K562 (cell line): ENCODE measurements at regions not wholly inside any gene's neighbourhood (a gene's known extent, or its start where the extent isn't known, plus 50 kb on each side); places are given as distances from the start of the nearest gene placed in this dataset.

Experiments used
- ATAC-seq: fragments of 200-7000 bp; cut with Tn5 transposase; 3 replicates; pipeline ENCODE4 v1.9.1; 2020; ENCODE audit warnings: moderate library complexity
- BruUV-seq: library from RNA; stranded (reverse); fragments of 400-500 nt; replicated peaks from 2 replicates; lab custom pipeline; 2021; lab: Mats Ljungman, UMichigan
- CTCF ChIA-PET: fragments of 300-600 bp; formaldehyde crosslinking; extraction: SDS; loops from one replicate; lab custom pipeline; 2021; ENCODE audit warnings: low intra/inter-chr PET ratio; lab: Yijun Ruan, JAX
- POLR2A ChIA-PET: fragments of 300-600, 350-650 bp; sonication (Branson Sonifier 250); formaldehyde crosslinking; extraction: SDS; loops from one replicate; lab custom pipeline; 2021; ENCODE audit warnings: antibody characterized with exemption, inconsistent platforms; lab: Yijun Ruan, JAX
- DNase-seq, 4 experiments: peaks; one replicate each; pipeline versions ENCODE4 v3.0.0 to v3.0.0-alpha.2; 2011 to 2018; ENCODE audit warnings: low spot score in 3 of 4, mixed read lengths in 3 of 4; ENCODE audit errors: extremely low read depth in 1 of 4
- FAIRE-seq: peaks from 2 replicates; lab custom pipeline; 2011; peaks lifted over from hg19 to GRCh38; lab: Jason Lieb, UNC
- H2AFZ ChIP-seq: 2 replicates; pipeline ENCODE4 v1.6.0; 2011; ENCODE audit warnings: low read depth, low read length, control low read depth, inconsistent platforms
- H3K27ac ChIP-seq: fragments of 200-600 bp; 3 replicates; pipeline ENCODE4 v1.8.0; 2011; ENCODE audit warnings: low read depth, mild to moderate bottlenecking, control low read depth, inconsistent platforms, low read length, moderate library complexity, mixed read lengths; ENCODE audit errors: extremely low read depth
- H3K27me3 ChIP-seq, 2 experiments: fragments of 300-600 bp in 1 of 2; 2 replicates in 1 of 2; 3 replicates in 1 of 2; pipeline versions ENCODE4 v1.6.0 to v1.8.0; 2011; ENCODE audit warnings: inconsistent platforms in 2 of 2, low read length in 2 of 2, mild to moderate bottlenecking in 1 of 2, mixed read lengths in 1 of 2, moderate library complexity in 1 of 2; ENCODE audit not compliant: control insufficient read depth in 2 of 2, insufficient read depth in 2 of 2
- H3K36me3 ChIP-seq: fragments of 300-600 bp; 3 replicates; pipeline ENCODE4 v1.8.0; 2011; ENCODE audit warnings: mild to moderate bottlenecking, low read length, inconsistent platforms; ENCODE audit not compliant: control insufficient read depth, insufficient read depth
- H3K4me1 ChIP-seq, 2 experiments: fragments of 200-600 bp in 1 of 2; replicated peaks in 1 of 2; 2 replicates in 1 of 2; 3 replicates in 1 of 2; pipeline versions ENCODE4 v1.5.1 to v1.8.0; 2011; ENCODE audit warnings: inconsistent platforms in 2 of 2, low read length in 2 of 2, mild to moderate bottlenecking in 1 of 2, mixed read lengths in 1 of 2, moderate library complexity in 1 of 2; ENCODE audit not compliant: control insufficient read depth in 2 of 2, insufficient read depth in 2 of 2
- H3K4me2 ChIP-seq: 2 replicates; pipeline ENCODE4 v1.6.1; 2011; ENCODE audit warnings: low read length, control low read depth, inconsistent platforms, mixed read lengths; ENCODE audit not compliant: insufficient read depth
- H3K4me3 ChIP-seq: fragments of 200-600 bp; sonication (generic), shearing (Covaris generic); 2 replicates; pipeline ENCODE4 v1.5.1; 2016; ENCODE audit warnings: control low read depth, inconsistent platforms
- H3K79me2 ChIP-seq: fragments of 200-600 bp; 3 replicates; pipeline ENCODE4 v1.8.0; 2011; ENCODE audit warnings: low read length, inconsistent platforms; ENCODE audit not compliant: control insufficient read depth, insufficient read depth
- H3K9ac ChIP-seq, 2 experiments: 2 replicates each; pipeline versions ENCODE4 v1.6.0 to v1.6.1; 2011; ENCODE audit warnings: low read depth in 2 of 2, low read length in 2 of 2, control low read depth in 1 of 2, inconsistent platforms in 1 of 2, mild to moderate bottlenecking in 1 of 2, mixed read lengths in 1 of 2; ENCODE audit not compliant: insufficient read depth in 1 of 2
- H3K9me1 ChIP-seq: one replicate; pipeline ENCODE4 v1.6.0; 2011; ENCODE audit warnings: inconsistent platforms, mild to moderate bottlenecking, low read length, moderate library complexity; ENCODE audit not compliant: control insufficient read depth, insufficient read depth
- H3K9me3 ChIP-seq: replicated peaks from 2 replicates; pipeline ENCODE4 v1.5.1; 2011; ENCODE audit warnings: low read depth, low read length, inconsistent platforms; ENCODE audit not compliant: control insufficient read depth, insufficient read depth
- H4K20me1 ChIP-seq: replicated peaks from 2 replicates; pipeline ENCODE4 v1.6.1; 2011; ENCODE audit warnings: low read length, inconsistent platforms, mixed read lengths; ENCODE audit not compliant: control insufficient read depth, insufficient read depth
- DEAF1 ChIP-seq: fragments of 450-650 bp; formaldehyde crosslinking; IDR thresholded peaks from 2 replicates; pipeline ENCODE4 v1.4.0; 2020; ENCODE audit warnings: mild to moderate bottlenecking, moderate library complexity
- EWSR1 ChIP-seq: fragments of 450-650 bp; IDR thresholded peaks from 2 replicates; pipeline ENCODE4 v1.6.1; 2018; ENCODE audit warnings: borderline replicate concordance, mild to moderate bottlenecking, low read depth, moderate library complexity; ENCODE audit not compliant: partially characterized antibody
- FOXP1 ChIP-seq: sonication (generic); formaldehyde crosslinking; IDR thresholded peaks from 2 replicates; pipeline ENCODE4 v1.8.0; 2022; ENCODE audit warnings: mild to moderate bottlenecking, missing genetic modification reagents
- HMG20A ChIP-seq: fragments of 450-650 bp; formaldehyde crosslinking; conservative IDR thresholded peaks from 2 replicates; pipeline ENCODE4 v1.4.0; 2020; ENCODE audit warnings: mild to moderate bottlenecking, mixed read lengths
- LEF1 ChIP-seq: fragments of 450-650 bp; IDR thresholded peaks from 2 replicates; pipeline ENCODE4 v1.6.1; 2016; ENCODE audit warnings: mild to moderate bottlenecking
- NFIC ChIP-seq: fragments of 450-650 bp; IDR thresholded peaks from 2 replicates; pipeline ENCODE4 v1.6.1; 2017; ENCODE audit warnings: mild to moderate bottlenecking, inconsistent platforms
- PYGO2 ChIP-seq: fragments of 450-650 bp; IDR thresholded peaks from 2 replicates; pipeline ENCODE4 v1.6.1; 2016; ENCODE audit warnings: mild to moderate bottlenecking, missing genetic modification characterization, moderate library complexity, missing compliant biosample characterization
- RBM22 ChIP-seq: fragments of 200-400 bp; formaldehyde crosslinking; IDR thresholded peaks from 2 replicates; pipeline ENCODE4 v1.6.1; 2018; ENCODE audit warnings: low read length, low read depth; ENCODE audit not compliant: poor library complexity, severe bottlenecking
- SAP30 ChIP-seq: fragments of 200-600 bp; sonication (generic); IDR thresholded peaks from 2 replicates; pipeline ENCODE4 v1.6.1; 2012; ENCODE audit warnings: borderline replicate concordance, low read depth, mild to moderate bottlenecking, moderate library complexity, low read length, control low read depth, inconsistent platforms; ENCODE audit not compliant: insufficient read depth, poor library complexity, severe bottlenecking
- SMARCE1 ChIP-seq: fragments of 450-650 bp; IDR thresholded peaks from 2 replicates; pipeline ENCODE4 v1.7.1; 2016; ENCODE audit warnings: mild to moderate bottlenecking
- SNRNP70 ChIP-seq: fragments of 200-400 bp; formaldehyde crosslinking; optimal IDR thresholded peaks from 2 replicates; pipeline ENCODE3; 2017; ENCODE audit warnings: low read depth, low read length
- TARDBP ChIP-seq: fragments of 450-650 bp; IDR thresholded peaks from 2 replicates; pipeline ENCODE4 v1.6.1; 2016
- TRIM25 ChIP-seq: fragments of 450-650 bp; IDR thresholded peaks from 2 replicates; pipeline ENCODE4 v1.7.0; 2016; ENCODE audit warnings: borderline replicate concordance
- ZNF830 ChIP-seq: fragments of 250-450 bp; sonication (Bioruptor Pico); IDR thresholded peaks from 2 replicates; pipeline ENCODE4 v1.5.0; 2021; ENCODE audit warnings: mild to moderate bottlenecking
- WGBS: fragments of 100-300 bp; shearing (Covaris generic); methylation state at CpG from one replicate; pipeline ENCODE4 v1.1.6; 2016; ENCODE audit warnings: low coverage, mixed read lengths; ENCODE audit not compliant: insufficient coverage; ENCODE audit errors: missing lambda C conversion rate; 5-methylcytosine and 5-hydroxymethylcytosine counted together
- in situ Hi-C: fragments of 300-500 bp; cut with MboI; formaldehyde crosslinking; loops from 4 replicates; pipeline ENCODE4 v1.15.0; 2018; ENCODE audit warnings: inconsistent platforms, mixed read lengths
- intact Hi-C: fragments of 100-400 bp; cut with micrococcal nuclease; formaldehyde crosslinking; loops from 2 replicates; pipeline ENCODE4 v1.14.2; 2022

GRCh38 chr6:94456266-94456665, 1036.9 kb upstream of the EPHA7 start:
- no peak for FAIRE-seq

GRCh38 chr6:94454231-94454630, 1034.9 kb upstream of the EPHA7 start:
- Histone ChIP-seq H3K36me3 (no peaks in the 10 kb centered on the region), H3K9ac (no peak overlapping the region), H2AFZ (no peak overlapping the region), H3K27ac (no peak overlapping the region), H3K9me3 (no peaks in the 10 kb centered on the region), H3K79me2 (no peaks in the 10 kb centered on the region), H3K4me1 (no peaks in the 10 kb centered on the region), H3K4me2 (no peak overlapping the region), H4K20me1 (no peaks in the 10 kb centered on the region), H3K9me1 (no peaks in the 10 kb centered on the region), H3K27me3 (no peaks in the 10 kb centered on the region), H3K4me3 (no peak overlapping the region)
- no peak for DNase-seq
- WGBS = 0% methylated on average over 2 of the region's 2 CpGs
- no peak for ATAC-seq
- FAIRE-seq = no peak
- in situ Hi-C loops = no loop called here
- ChIA-PET POLR2A (no interaction called here), CTCF (no interaction called here)
- BruUV-seq = no TSS peak
- intact Hi-C loops = no loop called here
- TF ChIP-seq EWSR1 (no peak), PYGO2 (tag) (no peak), SAP30 (no peak), HMG20A (no peak), LEF1 (no peak), ZNF830 (CRISPR knock-in tag) (no peak), TRIM25 (no peak), NFIC (no peak), DEAF1 (CRISPR knock-in tag) (no peak)

More at GRCh38 chr6:94456266-94456665, 1036.9 kb upstream of the EPHA7 start:
- ChIA-PET CTCF (no interaction called here), POLR2A (no interaction called here)
- no peaks in the 10 kb centered on the region for H3K9me1 ChIP-seq
- H2AFZ ChIP-seq = no peak overlapping the region
- H4K20me1 ChIP-seq = no peaks in the 10 kb centered on the region
- H3K4me2 ChIP-seq = no peak overlapping the region
- no peak overlapping the region for H3K27ac ChIP-seq
- in situ Hi-C loops = no loop called here
- H3K9ac ChIP-seq = no peak overlapping the region
- BruUV-seq = no TSS peak
- TF ChIP-seq RBM22 (no peak), SNRNP70 (no peak), TARDBP (no peak), FOXP1 (CRISPR knock-in tag) (no peak), SMARCE1 (no peak)
- H3K9me3 ChIP-seq = no peaks in the 10 kb centered on the region
- no peaks in the 10 kb centered on the region for H3K79me2 ChIP-seq
- H3K27me3 ChIP-seq = no peaks in the 10 kb centered on the region
- no peaks in the 10 kb centered on the region for H3K36me3 ChIP-seq
- H3K4me3 ChIP-seq = no peak overlapping the region
- intact Hi-C loops = no loop called here
- DNase-seq (no peak), ATAC-seq (no peak)
- 0% methylated on average over 2 of the region's 2 CpGs for WGBS
- no peaks in the 10 kb centered on the region for H3K4me1 ChIP-seq
